ENCODE measurements at regions not wholly inside any gene's neighbourhood (a gene's known extent, or its start where the extent isn't known, plus 50 kb on each side); places are given as distances from the start of the nearest gene placed in this dataset.

GRCh38 chr16:86046026-86046425 is 147.1 kb downstream of the IRF8 start:
- no peak for TF ChIP-seq CTCF (IDR thresholded peaks at IDR 0.05)
- no peak for TF ChIP-seq REST (IDR thresholded peaks at IDR 0.05; ENCODE audit: insufficient read depth in 1 of 2, low read depth in 2 of 2, low read length in 1 of 2)

Measured in Panc1 (cell line).